22Rv1 (cell line): ENCODE measurements at regions not wholly inside any gene's neighbourhood (a gene's known extent, or its start where the extent isn't known, plus 50 kb on each side); places are given as distances from the start of the nearest gene placed in this dataset.

Source experiments
- CTCF ChIP-seq: fragments of 450-650 bp; IDR thresholded peaks from 2 replicates; pipeline ENCODE4 v1.5.1; 2017; ENCODE audit warnings: mild to moderate bottlenecking
- ZFX ChIP-seq: fragments of 450-650 bp; IDR thresholded peaks from 2 replicates; pipeline ENCODE4 v1.6.1; 2017; ENCODE audit warnings: antibody characterized with exemption, borderline replicate concordance

DNA sequence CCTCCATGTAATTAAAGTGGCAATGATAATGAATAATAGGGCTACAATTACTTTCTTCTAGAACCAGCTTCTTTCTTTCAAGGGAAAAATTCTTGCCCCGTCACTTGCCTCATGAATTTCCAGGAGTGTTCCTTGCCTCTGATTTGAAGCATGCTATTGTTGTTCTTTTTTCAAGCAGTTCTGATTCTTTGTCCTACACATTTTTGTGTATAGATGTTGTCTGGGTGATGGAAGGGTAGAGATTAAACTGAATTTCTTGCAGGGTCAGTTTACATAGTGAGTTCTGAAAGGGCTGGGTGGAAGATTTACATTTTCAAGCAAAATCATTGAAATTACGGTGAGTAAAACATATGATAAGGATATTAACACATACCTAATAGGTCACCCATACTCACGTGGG is 107.0 kb upstream of the TENM3 start:
- TF ChIP-seq CTCF (no peak), ZFX (no peak)
